Caco-2 (cell line): ENCODE measurements at regions not wholly inside any gene's neighbourhood (a gene's known extent, or its start where the extent isn't known, plus 50 kb on each side); places are given as distances from the start of the nearest gene placed in this dataset.

Source experiments
- BruUV-seq: library from RNA; stranded (reverse); fragments of 400-500 nt; replicated peaks from 2 replicates; lab custom pipeline; 2021; lab: Mats Ljungman, UMichigan
- CTCF ChIA-PET: fragments of 300-600 bp; sonication (Branson Sonifier 250); formaldehyde crosslinking; loops from one replicate; lab custom pipeline; 2022; ENCODE audit warnings: antibody characterized with exemption; lab: Charles Lee
- POLR2A ChIA-PET: fragments of 300-600 bp; sonication (Branson Sonifier 250); formaldehyde crosslinking; loops from one replicate; lab custom pipeline; 2022; ENCODE audit warnings: antibody characterized with exemption; lab: Charles Lee
- DNase-seq, 2 experiments: peaks; one replicate each; pipeline versions ENCODE4 v3.0.0 to v3.0.0-alpha.2; 2020 to 2022
- H3K27me3 ChIP-seq: replicated peaks from 2 replicates; pipeline ENCODE4 v1.6.0; 2011; ENCODE audit warnings: low read length; ENCODE audit not compliant: control insufficient read depth, insufficient read depth
- H3K36me3 ChIP-seq: 2 replicates; pipeline ENCODE4 v1.5.1; 2011; ENCODE audit warnings: low read length; ENCODE audit not compliant: control insufficient read depth, insufficient read depth
- H3K4me1 ChIP-seq: fragments of 250-450 bp; sonication (Bioruptor Pico); 2 replicates; pipeline ENCODE4 v1.5.1; 2020; ENCODE audit warnings: mild to moderate bottlenecking
- H3K4me3 ChIP-seq: 2 replicates; pipeline ENCODE4 v1.5.1; 2011; ENCODE audit warnings: low read depth, mild to moderate bottlenecking, control low read depth, low read length
- H3K9me3 ChIP-seq: fragments of 250-450 bp; sonication (Bioruptor Pico); 2 replicates; pipeline ENCODE4 v1.5.1; 2020; ENCODE audit warnings: mild to moderate bottlenecking, moderate library complexity
- H3K27ac Mint-ChIP-seq: one replicate; pipeline ENCODE4 v1.8.0; 2022; ENCODE audit warnings: mixed read lengths; ENCODE audit not compliant: unreplicated experiment
- H3K27me3 Mint-ChIP-seq: one replicate; pipeline ENCODE4 v1.8.0; 2022; ENCODE audit warnings: mixed read lengths; ENCODE audit not compliant: insufficient read depth, unreplicated experiment
- H3K36me3 Mint-ChIP-seq: one replicate; pipeline ENCODE4 v1.8.0; 2022; ENCODE audit warnings: mild to moderate bottlenecking, mixed read lengths; ENCODE audit not compliant: insufficient read depth, unreplicated experiment
- H3K4me1 Mint-ChIP-seq: one replicate; pipeline ENCODE4 v1.8.0; 2022; ENCODE audit warnings: low read depth, mixed read lengths; ENCODE audit not compliant: unreplicated experiment
- H3K4me3 Mint-ChIP-seq: one replicate; pipeline ENCODE4 v1.8.0; 2022; ENCODE audit warnings: mild to moderate bottlenecking, moderate library complexity, mixed read lengths; ENCODE audit not compliant: unreplicated experiment
- H3K9me3 Mint-ChIP-seq: one replicate; pipeline ENCODE4 v1.8.0; 2022; ENCODE audit warnings: mixed read lengths; ENCODE audit not compliant: unreplicated experiment
- intact Hi-C: fragments of 100-400 bp; cut with micrococcal nuclease; formaldehyde crosslinking; loops from one replicate; pipeline ENCODE4 v1.10.0; 2022; ENCODE audit not compliant: unreplicated experiment
- TF ChIP-seq, protein P1 (sequence below), 2 experiments: fragments of 200-600 bp in 1 of 2; IDR thresholded peaks; 1 replicate in 1 of 2; 2 replicates in 1 of 2; pipeline versions ENCODE4 v1.5.1 to v1.8.0; 2011 to 2022; ENCODE audit warnings: antibody characterized with exemption in 1 of 2, control low read depth in 1 of 2, inconsistent platforms in 1 of 2, low read depth in 1 of 2, low read length in 1 of 2, mild to moderate bottlenecking in 1 of 2, moderate library complexity in 1 of 2; ENCODE audit not compliant: insufficient read depth in 1 of 2, severe bottlenecking in 1 of 2, unreplicated experiment in 1 of 2

GRCh38 chr15:87689716-87690115 lies 566.8 kb downstream of the NTRK3 start:
- Mint-ChIP-seq H3K27me3 (no peaks in the 10 kb centered on the region), H3K4me3 (no peak overlapping the region), H3K4me1 (no peaks in the 10 kb centered on the region), H3K27ac (no peak overlapping the region), H3K9me3 (no peaks in the 10 kb centered on the region), H3K36me3 (no peaks in the 10 kb centered on the region)
- Histone ChIP-seq H3K9me3 (no peaks in the 10 kb centered on the region), H3K4me3 (no peak overlapping the region), H3K36me3 (no peaks in the 10 kb centered on the region), H3K4me1 (no peaks in the 10 kb centered on the region), H3K27me3 (no peaks in the 10 kb centered on the region)
- TF ChIP-seq, protein P1, sequence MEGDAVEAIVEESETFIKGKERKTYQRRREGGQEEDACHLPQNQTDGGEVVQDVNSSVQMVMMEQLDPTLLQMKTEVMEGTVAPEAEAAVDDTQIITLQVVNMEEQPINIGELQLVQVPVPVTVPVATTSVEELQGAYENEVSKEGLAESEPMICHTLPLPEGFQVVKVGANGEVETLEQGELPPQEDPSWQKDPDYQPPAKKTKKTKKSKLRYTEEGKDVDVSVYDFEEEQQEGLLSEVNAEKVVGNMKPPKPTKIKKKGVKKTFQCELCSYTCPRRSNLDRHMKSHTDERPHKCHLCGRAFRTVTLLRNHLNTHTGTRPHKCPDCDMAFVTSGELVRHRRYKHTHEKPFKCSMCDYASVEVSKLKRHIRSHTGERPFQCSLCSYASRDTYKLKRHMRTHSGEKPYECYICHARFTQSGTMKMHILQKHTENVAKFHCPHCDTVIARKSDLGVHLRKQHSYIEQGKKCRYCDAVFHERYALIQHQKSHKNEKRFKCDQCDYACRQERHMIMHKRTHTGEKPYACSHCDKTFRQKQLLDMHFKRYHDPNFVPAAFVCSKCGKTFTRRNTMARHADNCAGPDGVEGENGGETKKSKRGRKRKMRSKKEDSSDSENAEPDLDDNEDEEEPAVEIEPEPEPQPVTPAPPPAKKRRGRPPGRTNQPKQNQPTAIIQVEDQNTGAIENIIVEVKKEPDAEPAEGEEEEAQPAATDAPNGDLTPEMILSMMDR (IDR thresholded peaks at IDR 0.05; ENCODE audit: insufficient read depth in 1 of 2, low read depth in 1 of 2, low read length in 1 of 2, severe bottlenecking in 1 of 2, unreplicated experiment in 1 of 2), result no peak
- BruUV-seq, result no TSS peak
- ChIA-PET POLR2A (no interaction called here), CTCF (no interaction called here)
- DNase-seq, result no peak
- intact Hi-C loops, result no loop called here

DNA sequence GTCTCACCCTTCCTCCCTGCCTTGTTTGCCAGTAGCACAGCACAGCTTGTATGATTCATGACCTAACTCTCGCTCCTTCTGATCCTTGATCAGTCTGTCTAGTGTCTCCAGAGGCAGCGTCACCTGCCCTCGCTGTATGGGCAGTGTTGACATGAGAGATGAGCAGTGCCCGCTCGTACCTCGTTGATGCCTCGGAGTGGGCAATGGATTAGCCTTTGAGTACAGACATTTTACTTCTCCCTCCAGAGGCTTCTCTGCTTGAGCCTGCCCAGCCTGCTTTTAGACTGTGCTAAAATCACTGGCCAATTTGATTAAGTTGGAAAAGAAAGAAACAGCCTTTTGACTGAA lies 569.0 kb downstream of the NTRK3 start:
- intact Hi-C loops, result no loop called here
- Mint-ChIP-seq H3K27ac (no peak overlapping the region), H3K27me3 (no peaks in the 10 kb centered on the region), H3K36me3 (no peaks in the 10 kb centered on the region), H3K4me1 (no peaks in the 10 kb centered on the region), H3K4me3 (no peak overlapping the region), H3K9me3 (no peaks in the 10 kb centered on the region)
- no TSS peak for BruUV-seq
- TF ChIP-seq, protein P1 (IDR thresholded peaks at IDR 0.05; ENCODE audit: insufficient read depth in 1 of 2, low read depth in 1 of 2, low read length in 1 of 2, severe bottlenecking in 1 of 2, unreplicated experiment in 1 of 2), result no peak
- CTCF ChIA-PET, result no interaction called here
- H3K36me3 ChIP-seq, result no peaks in the 10 kb centered on the region
- no peak for DNase-seq
- H3K4me1 ChIP-seq, result no peaks in the 10 kb centered on the region
- H3K27me3 ChIP-seq, result no peaks in the 10 kb centered on the region
- POLR2A ChIA-PET, result no interaction called here
- H3K9me3 ChIP-seq, result no peaks in the 10 kb centered on the region
- H3K4me3 ChIP-seq, result no peak overlapping the region

- Mint-ChIP-seq H3K27me3 (no peaks in the 10 kb centered on the region), H3K4me1 (no peaks in the 10 kb centered on the region), H3K27ac (no peak overlapping the region), H3K9me3 (no peaks in the 10 kb centered on the region), H3K4me3 (no peak overlapping the region), H3K36me3 (no peaks in the 10 kb centered on the region)
- no TSS peak for BruUV-seq
- CTCF ChIA-PET, result no interaction called here
- POLR2A ChIA-PET, result no interaction called here
- TF ChIP-seq, protein P1 (IDR thresholded peaks at IDR 0.05; ENCODE audit: insufficient read depth in 1 of 2, low read depth in 1 of 2, low read length in 1 of 2, severe bottlenecking in 1 of 2, unreplicated experiment in 1 of 2), result no peak
- H3K9me3 ChIP-seq, result no peaks in the 10 kb centered on the region
- H3K4me3 ChIP-seq, result no peak overlapping the region
- H3K4me1 ChIP-seq, result no peaks in the 10 kb centered on the region
- H3K36me3 ChIP-seq, result no peaks in the 10 kb centered on the region
- intact Hi-C loops, result no loop called here
- DNase-seq, result no peak
- H3K27me3 ChIP-seq, result no peaks in the 10 kb centered on the region
Measured at GRCh38 chr15:87686841-87687522, 569.6 kb downstream of the NTRK3 start.
